ENCODE measurements at regions not wholly inside any gene's neighbourhood (a gene's known extent, or its start where the extent isn't known, plus 50 kb on each side); places are given as distances from the start of the nearest gene placed in this dataset.

- Histone ChIP-seq H3K36me3 (ENCODE audit: control insufficient read depth, insufficient read depth, low read length) (no peaks in the 10 kb centered on the region), H4K20me1 (replicated peaks; ENCODE audit: control insufficient read depth, insufficient read depth, low read length) (no peaks in the 10 kb centered on the region), H3K4me2 (ENCODE audit: insufficient read depth, low read length) (no peak overlapping the region), H3K27ac (ENCODE audit: extremely low read depth, low read depth, low read length) (no peak overlapping the region), H3K9ac (ENCODE audit: insufficient read depth in 1 of 2, low read depth in 2 of 2, low read length in 2 of 2) (no peak overlapping the region), H3K79me2 (ENCODE audit: control insufficient read depth, insufficient read depth, low read length) (no peaks in the 10 kb centered on the region), H3K9me3 (replicated peaks; ENCODE audit: control insufficient read depth, insufficient read depth, low read depth, low read length) (no peaks in the 10 kb centered on the region), H3K4me3 (no peak overlapping the region), H2AFZ (ENCODE audit: low read depth, low read length) (no peak overlapping the region), H3K27me3 (ENCODE audit: control insufficient read depth in 2 of 2, insufficient read depth in 2 of 2, low read length in 2 of 2) (no peaks in the 10 kb centered on the region), H3K4me1 (replicated peaks in 1 of 2; ENCODE audit: control insufficient read depth in 2 of 2, insufficient read depth in 2 of 2, low read length in 2 of 2) (no peaks in the 10 kb centered on the region), H3K9me1 (ENCODE audit: control insufficient read depth, insufficient read depth, low read length) (no peaks in the 10 kb centered on the region)
- no TSS peak for BruUV-seq (replicated peaks)
- in situ Hi-C loops (cut with MboI) = no loop called here
- ChIA-PET CTCF (ENCODE audit: low intra/inter-chr PET ratio) (no interaction called here), POLR2A (no interaction called here)
- intact Hi-C loops (cut with micrococcal nuclease) = no loop called here
- ATAC-seq (no peak), FAIRE-seq (no peak), DNase-seq (ENCODE audit: extremely low read depth in 1 of 4, low spot score in 3 of 4) (no peak)
- no peak for TF ChIP-seq ZNF282 (CRISPR knock-in tag; IDR thresholded peaks at IDR 0.05)
- TF ChIP-seq ATF3 (IDR thresholded peaks at IDR 0.05) = no peak
- TF ChIP-seq ATF3 (CRISPR knock-in tag; conservative IDR thresholded peaks at IDR 0.05) = no peak
- TF ChIP-seq ZNF143 (CRISPR knock-in tag; IDR thresholded peaks at IDR 0.05) = no peak
- TF ChIP-seq XRCC5 (IDR thresholded peaks at IDR 0.05; ENCODE audit: low read depth, low read length) = no peak
- no peak for TF ChIP-seq GATA2 (CRISPR knock-in tag; IDR thresholded peaks at IDR 0.05)
- TF ChIP-seq SRSF9 (IDR thresholded peaks at IDR 0.05; ENCODE audit: borderline replicate concordance, low read depth, low read length) = no peak
- TF ChIP-seq SUPT5H (IDR thresholded peaks at IDR 0.05) = no peak
- TF ChIP-seq MTA3 (IDR thresholded peaks at IDR 0.05; ENCODE audit: borderline replicate concordance) = no peak
- TF ChIP-seq HNRNPLL (IDR thresholded peaks at IDR 0.05; ENCODE audit: low read depth, low read length, poor library complexity, severe bottlenecking) = no peak
- TF ChIP-seq ZKSCAN1 (IDR thresholded peaks at IDR 0.05; ENCODE audit: low read depth, low read length) = no peak
- no peak for TF ChIP-seq ZNF644 (tag; IDR thresholded peaks at IDR 0.05; ENCODE audit: low read depth)
- TF ChIP-seq LCOR (CRISPR knock-in tag; IDR thresholded peaks at IDR 0.05) = no peak
- no peak for TF ChIP-seq KAT7 (CRISPR knock-in tag; IDR thresholded peaks at IDR 0.05; ENCODE audit: borderline replicate concordance)
- no peak for TF ChIP-seq HOXB6 (CRISPR knock-in tag; IDR thresholded peaks at IDR 0.05; ENCODE audit: borderline replicate concordance)
- TF ChIP-seq ZZZ3 (IDR thresholded peaks at IDR 0.05) = no peak
- 0% methylated on average over 1 of the region's 1 CpG for WGBS (ENCODE audit: insufficient coverage, low coverage, missing lambda C conversion rate)
These were observed 754.2 kb downstream of the OTOL1 start for GRCh38 chr3:162250782-162251181.
